Liver (tissue), 8 donors: ENCODE measurements at regions not wholly inside any gene's neighbourhood (a gene's known extent, or its start where the extent isn't known, plus 50 kb on each side); places are given as distances from the start of the nearest gene placed in this dataset.

Experiments
- DNase-seq: peaks from one replicate; pipeline ENCODE4 v3.0.0-alpha.2; 2017; ENCODE audit warnings: low spot score
- H3K27ac ChIP-seq, 2 donors: one replicate each; pipeline ENCODE4 v1.7.0; 2013; ENCODE audit warnings: inconsistent platforms in 2 of 2, low read length in 2 of 2, control low read depth in 1 of 2, low read depth in 1 of 2, mild to moderate bottlenecking in 1 of 2
- H3K27me3 ChIP-seq, 4 donors: one replicate each; pipeline versions ENCODE4 v1.6.1 to v1.7.0; 2013; ENCODE audit warnings: low read length in 3 of 4, inconsistent platforms in 1 of 4, mild to moderate bottlenecking in 1 of 4, moderate library complexity in 1 of 4; ENCODE audit not compliant: control insufficient read depth in 4 of 4, insufficient read depth in 4 of 4
- H3K36me3 ChIP-seq, 4 donors: one replicate each; pipeline versions ENCODE4 v1.6.1 to v1.7.0; 2013; ENCODE audit warnings: low read length in 3 of 4, mild to moderate bottlenecking in 3 of 4, low read depth in 1 of 4, moderate library complexity in 1 of 4; ENCODE audit not compliant: control insufficient read depth in 4 of 4, insufficient read depth in 3 of 4
- H3K4me1 ChIP-seq, 4 donors: one replicate each; pipeline versions ENCODE4 v1.6.1 to v1.7.0; 2013; ENCODE audit warnings: low read length in 3 of 4, mild to moderate bottlenecking in 3 of 4, moderate library complexity in 1 of 4; ENCODE audit not compliant: control insufficient read depth in 4 of 4, insufficient read depth in 4 of 4
- H3K4me3 ChIP-seq, 3 donors: one replicate each; pipeline versions ENCODE4 v1.6.1 to v1.7.0; 2013; ENCODE audit warnings: low read length in 3 of 3, control low read depth in 1 of 3, low read depth in 1 of 3, mild to moderate bottlenecking in 1 of 3
- H3K9ac ChIP-seq, 2 donors: one replicate each; pipeline ENCODE4 v1.7.0; 2013; ENCODE audit warnings: low read length in 2 of 2, mild to moderate bottlenecking in 2 of 2, moderate library complexity in 2 of 2, control low read depth in 1 of 2, low read depth in 1 of 2
- H3K9me3 ChIP-seq, 4 donors: one replicate each; pipeline versions ENCODE4 v1.6.1 to v1.7.0; 2013; ENCODE audit warnings: low read length in 3 of 4; ENCODE audit not compliant: control insufficient read depth in 4 of 4
- EGR1 ChIP-seq, 2 donors: IDR thresholded peaks; 2 replicates each; pipeline ENCODE4 v1.6.1; 2016 to 2018; ENCODE audit warnings: antibody characterized with exemption in 2 of 2, low read depth in 2 of 2
- FOXA1 ChIP-seq: IDR thresholded peaks from 2 replicates; pipeline ENCODE4 v1.6.1; 2016; ENCODE audit warnings: antibody characterized with exemption
- FOXA2 ChIP-seq: IDR thresholded peaks from 2 replicates; pipeline ENCODE4 v1.6.1; 2016; ENCODE audit warnings: antibody characterized with exemption
- GABPA ChIP-seq, 2 donors: IDR thresholded peaks in 1 of 2; conservative IDR thresholded peaks in 1 of 2; 2 replicates each; pipeline ENCODE4 v1.6.1; 2016; ENCODE audit warnings: antibody characterized with exemption in 2 of 2, mild to moderate bottlenecking in 1 of 2, moderate library complexity in 1 of 2
- HNF4A ChIP-seq, 2 donors: conservative IDR thresholded peaks; 2 replicates each; pipeline ENCODE4 v1.6.1; 2016; ENCODE audit warnings: antibody characterized with exemption in 2 of 2, mild to moderate bottlenecking in 2 of 2
- HNF4G ChIP-seq: IDR thresholded peaks from 2 replicates; pipeline ENCODE4 v1.6.1; 2016; ENCODE audit warnings: antibody characterized with exemption
- JUND ChIP-seq, 2 donors: IDR thresholded peaks; 2 replicates each; pipeline ENCODE4 v1.6.1; 2016; ENCODE audit warnings: antibody characterized with exemption in 2 of 2
- NR2F2 ChIP-seq: IDR thresholded peaks from 2 replicates; pipeline ENCODE4 v1.6.1; 2016; ENCODE audit warnings: antibody characterized with exemption
- RAD21 ChIP-seq, 2 donors: IDR thresholded peaks; 2 replicates each; pipeline ENCODE4 v1.6.1; 2016; ENCODE audit warnings: antibody characterized with exemption in 2 of 2, mild to moderate bottlenecking in 2 of 2
- RXRA ChIP-seq, 2 donors: IDR thresholded peaks; 2 replicates each; pipeline ENCODE4 v1.6.1; 2017 to 2018; ENCODE audit warnings: antibody characterized with exemption in 2 of 2, mild to moderate bottlenecking in 1 of 2
- SP1 ChIP-seq: IDR thresholded peaks from 2 replicates; pipeline ENCODE4 v1.6.1; 2018; ENCODE audit warnings: antibody characterized with exemption, mild to moderate bottlenecking
- TAF1 ChIP-seq: conservative IDR thresholded peaks from 2 replicates; pipeline ENCODE4 v1.6.1; 2016; ENCODE audit warnings: antibody characterized with exemption, mild to moderate bottlenecking
- YY1 ChIP-seq: IDR thresholded peaks from 2 replicates; pipeline ENCODE4 v1.6.1; 2016; ENCODE audit warnings: antibody characterized with exemption, mild to moderate bottlenecking
- WGBS: extraction: QIAGEN DNeasy Blood & Tissue Kit; methylation state at CpG from one replicate; pipeline ENCODE4 v1.1.7; 2013; 5-methylcytosine and 5-hydroxymethylcytosine counted together
- TF ChIP-seq, protein P1 (sequence below): IDR thresholded peaks from 2 replicates; pipeline ENCODE4 v1.6.1; 2016; ENCODE audit warnings: antibody characterized with exemption
- TF ChIP-seq, protein P2 (sequence below): IDR thresholded peaks from 2 replicates; pipeline ENCODE4 v1.6.1; 2016; ENCODE audit warnings: antibody characterized with exemption, mild to moderate bottlenecking
- TF ChIP-seq, protein P3 (sequence below): fragments of 150-350 bp; IDR thresholded peaks from 2 replicates; pipeline ENCODE4 v1.5.1; 2017; ENCODE audit warnings: improper control_type of control experiment, low read depth, low read length; ENCODE audit not compliant: missing input control
- donor health status: healthy.
- donor health status: healthy.
- donor health status: healthy.
- donor health status: healthy.
- donor health status: healthy.

DNA sequence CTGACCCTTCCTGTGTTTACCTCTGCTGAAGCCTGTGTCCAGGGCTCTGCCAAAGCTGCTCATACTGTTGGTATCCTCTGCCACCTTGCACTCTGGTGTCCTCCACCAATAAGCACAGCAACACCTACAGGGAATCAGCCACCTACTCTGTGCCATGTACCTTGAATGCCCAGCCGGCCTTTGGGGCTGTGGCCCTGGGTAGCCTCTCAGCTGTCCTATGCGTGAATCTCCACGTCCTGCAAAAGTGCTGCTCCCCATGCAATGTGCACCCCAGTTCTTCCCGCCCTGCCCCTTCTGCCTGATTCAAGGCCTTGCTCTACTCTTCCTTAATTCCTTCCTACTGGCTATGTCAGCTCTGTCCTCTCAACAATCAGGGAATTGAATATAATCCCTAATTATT, 506.5 kb downstream of the ARHGEF28 start:
- no peaks in the 10 kb centered on the region for H3K27me3 ChIP-seq
- H3K9ac ChIP-seq: no peak overlapping the region
- H3K4me1 ChIP-seq: peaks cover 0 to 3% (median 0%) of the 10 kb centered on the region in 4 donors
- H3K4me3 ChIP-seq: no peak overlapping the region
- H3K27ac ChIP-seq: no peak overlapping the region
- no peaks in the 10 kb centered on the region for H3K9me3 ChIP-seq
- no peaks in the 10 kb centered on the region for H3K36me3 ChIP-seq
- TF ChIP-seq GABPA (IDR thresholded peaks at IDR 0.05 in 1 of 2, conservative IDR thresholded peaks at IDR 0.05 in 1 of 2) (no peak), TAF1 (no peak), HNF4G (no peak), FOXA2 (no peak), JUND (IDR thresholded peaks at IDR 0.05) (no peak), RAD21 (IDR thresholded peaks at IDR 0.05) (no peak), YY1 (no peak), FOXA1 (no peak), SP1 (no peak), RXRA (IDR thresholded peaks at IDR 0.05) (no peak), NR2F2 (no peak), HNF4A (conservative IDR thresholded peaks at IDR 0.05) (no peak), EGR1 (IDR thresholded peaks at IDR 0.05; ENCODE audit: low read depth in 2 of 2) (no peak)
- TF ChIP-seq, protein P1, sequence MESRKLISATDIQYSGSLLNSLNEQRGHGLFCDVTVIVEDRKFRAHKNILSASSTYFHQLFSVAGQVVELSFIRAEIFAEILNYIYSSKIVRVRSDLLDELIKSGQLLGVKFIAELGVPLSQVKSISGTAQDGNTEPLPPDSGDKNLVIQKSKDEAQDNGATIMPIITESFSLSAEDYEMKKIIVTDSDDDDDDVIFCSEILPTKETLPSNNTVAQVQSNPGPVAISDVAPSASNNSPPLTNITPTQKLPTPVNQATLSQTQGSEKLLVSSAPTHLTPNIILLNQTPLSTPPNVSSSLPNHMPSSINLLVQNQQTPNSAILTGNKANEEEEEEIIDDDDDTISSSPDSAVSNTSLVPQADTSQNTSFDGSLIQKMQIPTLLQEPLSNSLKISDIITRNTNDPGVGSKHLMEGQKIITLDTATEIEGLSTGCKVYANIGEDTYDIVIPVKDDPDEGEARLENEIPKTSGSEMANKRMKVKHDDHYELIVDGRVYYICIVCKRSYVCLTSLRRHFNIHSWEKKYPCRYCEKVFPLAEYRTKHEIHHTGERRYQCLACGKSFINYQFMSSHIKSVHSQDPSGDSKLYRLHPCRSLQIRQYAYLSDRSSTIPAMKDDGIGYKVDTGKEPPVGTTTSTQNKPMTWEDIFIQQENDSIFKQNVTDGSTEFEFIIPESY: no peak
- TF ChIP-seq, protein P2, sequence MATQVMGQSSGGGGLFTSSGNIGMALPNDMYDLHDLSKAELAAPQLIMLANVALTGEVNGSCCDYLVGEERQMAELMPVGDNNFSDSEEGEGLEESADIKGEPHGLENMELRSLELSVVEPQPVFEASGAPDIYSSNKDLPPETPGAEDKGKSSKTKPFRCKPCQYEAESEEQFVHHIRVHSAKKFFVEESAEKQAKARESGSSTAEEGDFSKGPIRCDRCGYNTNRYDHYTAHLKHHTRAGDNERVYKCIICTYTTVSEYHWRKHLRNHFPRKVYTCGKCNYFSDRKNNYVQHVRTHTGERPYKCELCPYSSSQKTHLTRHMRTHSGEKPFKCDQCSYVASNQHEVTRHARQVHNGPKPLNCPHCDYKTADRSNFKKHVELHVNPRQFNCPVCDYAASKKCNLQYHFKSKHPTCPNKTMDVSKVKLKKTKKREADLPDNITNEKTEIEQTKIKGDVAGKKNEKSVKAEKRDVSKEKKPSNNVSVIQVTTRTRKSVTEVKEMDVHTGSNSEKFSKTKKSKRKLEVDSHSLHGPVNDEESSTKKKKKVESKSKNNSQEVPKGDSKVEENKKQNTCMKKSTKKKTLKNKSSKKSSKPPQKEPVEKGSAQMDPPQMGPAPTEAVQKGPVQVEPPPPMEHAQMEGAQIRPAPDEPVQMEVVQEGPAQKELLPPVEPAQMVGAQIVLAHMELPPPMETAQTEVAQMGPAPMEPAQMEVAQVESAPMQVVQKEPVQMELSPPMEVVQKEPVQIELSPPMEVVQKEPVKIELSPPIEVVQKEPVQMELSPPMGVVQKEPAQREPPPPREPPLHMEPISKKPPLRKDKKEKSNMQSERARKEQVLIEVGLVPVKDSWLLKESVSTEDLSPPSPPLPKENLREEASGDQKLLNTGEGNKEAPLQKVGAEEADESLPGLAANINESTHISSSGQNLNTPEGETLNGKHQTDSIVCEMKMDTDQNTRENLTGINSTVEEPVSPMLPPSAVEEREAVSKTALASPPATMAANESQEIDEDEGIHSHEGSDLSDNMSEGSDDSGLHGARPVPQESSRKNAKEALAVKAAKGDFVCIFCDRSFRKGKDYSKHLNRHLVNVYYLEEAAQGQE: no peak
- TF ChIP-seq, protein P3, sequence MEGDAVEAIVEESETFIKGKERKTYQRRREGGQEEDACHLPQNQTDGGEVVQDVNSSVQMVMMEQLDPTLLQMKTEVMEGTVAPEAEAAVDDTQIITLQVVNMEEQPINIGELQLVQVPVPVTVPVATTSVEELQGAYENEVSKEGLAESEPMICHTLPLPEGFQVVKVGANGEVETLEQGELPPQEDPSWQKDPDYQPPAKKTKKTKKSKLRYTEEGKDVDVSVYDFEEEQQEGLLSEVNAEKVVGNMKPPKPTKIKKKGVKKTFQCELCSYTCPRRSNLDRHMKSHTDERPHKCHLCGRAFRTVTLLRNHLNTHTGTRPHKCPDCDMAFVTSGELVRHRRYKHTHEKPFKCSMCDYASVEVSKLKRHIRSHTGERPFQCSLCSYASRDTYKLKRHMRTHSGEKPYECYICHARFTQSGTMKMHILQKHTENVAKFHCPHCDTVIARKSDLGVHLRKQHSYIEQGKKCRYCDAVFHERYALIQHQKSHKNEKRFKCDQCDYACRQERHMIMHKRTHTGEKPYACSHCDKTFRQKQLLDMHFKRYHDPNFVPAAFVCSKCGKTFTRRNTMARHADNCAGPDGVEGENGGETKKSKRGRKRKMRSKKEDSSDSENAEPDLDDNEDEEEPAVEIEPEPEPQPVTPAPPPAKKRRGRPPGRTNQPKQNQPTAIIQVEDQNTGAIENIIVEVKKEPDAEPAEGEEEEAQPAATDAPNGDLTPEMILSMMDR: no peak
- DNase-seq: no peak
- 97% methylated on average over 4 of the region's 4 CpGs for WGBS

DNA sequence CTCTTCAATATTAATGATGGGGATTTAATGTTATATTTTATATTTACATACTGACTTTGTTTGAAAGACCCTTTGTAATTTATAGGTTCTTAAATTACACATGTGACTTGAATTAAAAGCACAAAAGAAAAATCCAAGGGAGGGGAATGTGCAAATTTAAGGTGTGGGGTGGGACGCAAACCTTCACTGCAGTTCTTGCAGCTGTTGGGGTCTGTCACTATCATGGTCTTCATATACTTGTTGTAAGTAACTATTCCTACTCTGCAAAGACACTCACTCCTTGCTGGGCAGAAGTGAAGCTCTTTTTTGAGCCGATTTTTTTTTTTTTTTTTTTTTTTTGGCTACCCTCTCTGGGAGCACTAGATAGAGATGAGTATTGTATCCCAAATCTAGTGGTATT, 505.3 kb downstream of the ARHGEF28 start:
- H3K4me3 ChIP-seq: no peak overlapping the region
- WGBS: 90% methylated on average over 2 of the region's 2 CpGs
- peaks cover 0 to 3% (median 0%) of the 10 kb centered on the region in 4 donors for H3K4me1 ChIP-seq
- no peak overlapping the region for H3K27ac ChIP-seq
- no peak overlapping the region for H3K9ac ChIP-seq
- H3K27me3 ChIP-seq: no peaks in the 10 kb centered on the region
- H3K36me3 ChIP-seq: no peaks in the 10 kb centered on the region
- TF ChIP-seq EGR1 (IDR thresholded peaks at IDR 0.05; ENCODE audit: low read depth in 2 of 2) (no peak), NR2F2 (no peak), JUND (IDR thresholded peaks at IDR 0.05) (no peak), YY1 (no peak), RAD21 (IDR thresholded peaks at IDR 0.05) (no peak)
- no peak for DNase-seq
- H3K9me3 ChIP-seq: no peaks in the 10 kb centered on the region
